ENCODE measurements at regions not wholly inside any gene's neighbourhood (a gene's known extent, or its start where the extent isn't known, plus 50 kb on each side); places are given as distances from the start of the nearest gene placed in this dataset.

- DNase-seq (ENCODE audit: low read depth): no peak
These were observed 178.7 kb upstream of the FAM98A start for GRCh38 chr2:33777786-33778185.

GRCh38 chr2:33775306-33775705 is 176.2 kb upstream of the FAM98A start:
- DNase-seq (ENCODE audit: low read depth): no peak

DNA sequence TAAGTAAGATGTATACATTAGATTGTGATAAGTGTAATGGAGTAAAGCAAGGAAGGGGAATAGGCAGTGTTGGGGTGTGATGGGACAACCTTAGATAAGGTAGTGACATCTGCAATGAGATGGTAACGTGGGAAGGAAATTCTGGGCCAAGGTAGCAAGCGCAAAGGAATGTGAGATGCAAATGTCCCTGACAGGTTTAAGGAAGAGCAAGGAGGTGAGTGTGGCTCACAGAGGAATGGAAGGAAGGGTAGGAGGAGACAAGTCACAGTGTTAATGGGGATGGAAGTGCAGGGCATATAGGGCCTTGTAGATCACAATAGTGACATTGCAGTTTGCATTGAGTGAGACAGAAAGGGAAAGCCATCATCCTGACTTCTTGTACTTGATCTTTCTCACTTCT is 170.9 kb upstream of the FAM98A start:
- no peak for DNase-seq (ENCODE audit: low read depth)

GRCh38 chr2:33766175-33766574 is 167.1 kb upstream of the FAM98A start:
- DNase-seq (ENCODE audit: low read depth): no peak

DNA sequence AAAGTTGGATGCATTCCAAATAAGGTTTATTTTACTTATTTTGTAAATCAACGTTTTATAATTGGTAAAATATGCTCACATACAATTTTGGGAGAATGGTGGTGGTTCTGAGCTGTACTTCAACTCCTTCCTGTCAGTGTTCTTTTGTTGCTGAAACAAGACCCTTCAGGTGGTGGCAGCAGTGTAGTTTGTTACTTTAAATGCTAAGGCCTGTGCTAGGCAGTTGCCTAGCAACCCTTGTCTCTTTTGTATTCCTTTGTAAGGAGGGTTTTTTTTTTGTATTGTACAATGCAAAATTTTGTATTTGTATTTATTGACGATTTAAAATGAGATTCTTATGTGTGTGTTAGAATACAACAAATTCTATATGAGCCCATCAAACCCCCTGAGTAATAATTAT is 166.0 kb upstream of the FAM98A start:
- DNase-seq (ENCODE audit: low read depth): no peak

- no peak for DNase-seq (ENCODE audit: low read depth)
These were observed 165.5 kb upstream of the FAM98A start for GRCh38 chr2:33764551-33764950.

DNA sequence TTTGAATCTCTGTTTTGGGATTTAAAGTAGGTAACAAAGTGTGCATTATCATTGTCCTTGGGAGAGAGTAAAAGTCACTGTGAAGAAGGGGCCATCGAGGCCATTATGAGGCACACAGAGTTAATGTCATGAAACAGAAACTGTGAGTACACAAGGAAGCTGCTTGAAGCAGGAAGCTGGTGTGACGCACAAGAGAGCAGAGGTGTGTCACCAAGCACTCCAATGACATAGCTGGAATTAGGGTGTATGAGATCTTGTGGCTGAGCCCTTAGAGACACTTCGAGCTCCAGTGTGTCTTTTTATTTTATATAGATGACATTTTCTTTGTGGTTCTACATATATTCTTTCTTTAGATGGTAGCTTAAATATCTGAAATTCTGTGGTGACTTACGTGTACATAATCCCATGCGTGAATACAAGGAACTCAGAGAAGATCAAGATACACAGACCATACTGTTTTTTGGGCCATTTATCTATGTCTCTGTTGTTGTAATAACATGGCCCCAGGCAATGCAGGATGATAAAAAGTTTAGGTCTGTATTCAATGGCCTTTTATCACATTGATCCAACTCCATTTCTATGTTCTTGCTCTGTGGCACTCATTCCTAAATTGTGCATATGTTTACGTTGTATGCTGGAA is 164.7 kb upstream of the FAM98A start:
- no peak for DNase-seq (ENCODE audit: low read depth)

GRCh38 chr2:33762636-33763035 is 163.5 kb upstream of the FAM98A start:
- DNase-seq (ENCODE audit: low read depth): no peak

DNA sequence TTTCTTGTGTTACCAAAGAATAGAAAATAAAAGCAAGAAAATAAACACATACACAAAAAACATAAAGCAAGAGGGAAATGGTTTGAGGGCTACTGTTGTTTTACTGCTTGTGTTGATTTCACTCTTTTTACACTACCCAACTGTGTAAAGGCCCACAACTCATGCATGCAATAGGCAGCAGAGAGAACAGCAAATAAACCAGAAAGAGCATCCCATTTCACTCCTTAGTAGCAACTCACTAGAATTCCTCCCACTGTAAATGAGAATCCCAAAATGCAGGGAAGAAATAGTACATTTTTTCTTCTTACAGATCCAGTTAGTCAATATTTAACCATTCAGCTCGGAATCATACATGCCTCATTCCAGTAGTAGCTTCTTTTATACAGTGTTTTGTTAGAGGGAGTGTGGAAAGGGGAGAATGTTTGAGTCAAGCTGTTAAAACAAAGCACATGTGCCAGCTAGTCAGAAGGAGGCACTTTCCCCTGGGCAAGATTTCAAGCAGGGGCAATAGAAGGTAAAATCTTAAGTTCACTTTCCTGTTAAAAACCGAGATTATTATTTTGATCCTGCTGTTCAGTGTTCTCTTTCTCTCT is 147.2 kb upstream of the FAM98A start:
- DNase-seq (ENCODE audit: low read depth): no peak

DNA sequence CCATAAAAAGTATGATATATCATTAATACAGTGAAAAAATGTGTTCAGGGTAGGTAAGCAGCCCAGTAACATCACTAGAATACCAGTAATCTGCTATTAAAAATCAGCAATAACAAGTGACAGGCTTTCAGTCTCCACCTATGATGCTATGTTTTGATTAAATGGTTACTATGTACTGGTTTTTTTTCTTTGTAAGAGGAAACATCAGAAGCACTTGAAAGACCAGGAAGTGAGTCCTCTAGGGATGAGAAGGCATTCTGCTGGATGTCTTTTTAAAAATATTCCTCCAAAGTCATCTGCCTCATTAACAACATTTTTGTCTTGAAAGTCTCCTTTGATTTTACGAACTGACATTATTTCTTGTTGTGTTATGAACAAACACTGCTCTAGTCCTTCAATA is 136.0 kb upstream of the FAM98A start:
- no peak for DNase-seq (ENCODE audit: low read depth)

DNA sequence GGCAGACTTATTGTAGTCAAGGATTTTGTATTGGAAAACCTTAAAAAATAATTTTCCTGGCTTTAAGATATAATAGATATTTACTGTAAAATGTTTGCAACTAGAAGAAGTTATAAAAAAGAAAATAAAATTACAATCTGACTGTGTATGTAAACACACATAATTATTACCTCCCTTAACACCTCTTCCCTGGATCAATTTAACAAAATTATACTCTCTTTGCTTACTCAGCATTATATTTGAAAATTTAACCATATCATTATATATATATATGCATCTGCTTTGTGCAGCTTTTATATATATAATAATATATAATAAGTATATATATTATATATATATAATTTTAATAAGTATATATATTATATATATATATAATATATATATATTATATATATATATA is 131.7 kb upstream of the FAM98A start:
- no peak for DNase-seq (ENCODE audit: low read depth)

DNA sequence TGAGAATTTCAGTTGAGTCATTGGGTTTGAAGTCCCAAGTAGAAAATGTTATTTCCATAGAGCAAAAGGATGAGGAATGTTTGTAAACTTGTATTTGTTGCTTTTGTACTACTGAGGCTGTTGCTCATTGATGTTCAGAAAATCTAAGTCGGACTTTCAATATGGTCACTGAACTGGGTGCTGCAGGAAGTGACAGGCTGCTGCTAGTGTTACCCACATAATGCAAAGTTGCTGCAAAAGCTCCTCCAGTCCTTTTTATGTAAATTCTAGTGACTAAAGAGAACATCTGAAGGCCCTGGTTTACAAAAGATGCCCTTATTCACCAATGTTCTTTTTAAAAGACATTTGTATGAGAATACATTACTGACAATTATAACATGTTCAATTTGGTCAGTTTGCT is 131.1 kb upstream of the FAM98A start:
- DNase-seq (ENCODE audit: low read depth): no peak

DNA sequence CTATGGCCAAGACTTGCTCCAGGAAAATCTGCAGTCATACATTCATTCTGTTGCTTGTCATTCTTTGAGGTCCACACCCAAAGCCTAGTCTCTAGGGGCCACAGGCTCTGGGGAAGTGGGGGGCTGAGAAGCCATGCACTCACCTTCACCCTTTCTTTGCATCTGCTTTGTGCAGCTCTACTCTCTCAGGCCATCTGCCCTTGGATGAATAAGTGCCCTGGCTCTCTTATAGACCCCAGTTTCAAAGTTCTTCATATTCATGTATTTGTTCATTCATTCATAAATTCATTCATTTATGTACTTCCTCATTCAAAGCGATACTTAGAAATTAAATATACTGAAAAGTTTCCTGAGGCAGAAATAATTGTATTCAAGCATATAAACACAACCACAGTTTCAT is 130.3 kb upstream of the FAM98A start:
- DNase-seq (ENCODE audit: low read depth): no peak

DNA sequence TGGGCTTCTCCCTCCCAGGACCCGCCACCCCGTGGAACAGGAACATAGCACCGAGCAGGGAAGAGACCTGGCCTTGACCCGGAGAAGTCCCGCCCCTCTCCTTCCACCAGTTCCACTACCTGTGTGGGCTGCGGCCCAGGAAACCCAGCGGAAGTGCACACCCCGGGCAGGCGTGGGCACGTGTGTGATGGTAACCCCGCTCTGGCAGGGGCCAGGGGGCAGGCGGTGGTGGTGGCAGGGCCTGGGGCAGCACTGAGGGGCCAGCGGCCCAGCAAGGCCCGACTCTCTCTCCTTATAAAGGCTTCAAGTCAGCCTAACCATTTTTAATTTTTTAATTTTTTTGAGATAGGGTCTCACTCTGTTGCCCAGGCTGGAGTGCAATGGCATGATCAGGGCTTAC is 129.0 kb upstream of the FAM98A start:
- no peak for DNase-seq (ENCODE audit: low read depth)

- no peak for DNase-seq (ENCODE audit: low read depth)
These were observed 128.4 kb upstream of the FAM98A start for GRCh38 chr2:33727361-33728032.

DNA sequence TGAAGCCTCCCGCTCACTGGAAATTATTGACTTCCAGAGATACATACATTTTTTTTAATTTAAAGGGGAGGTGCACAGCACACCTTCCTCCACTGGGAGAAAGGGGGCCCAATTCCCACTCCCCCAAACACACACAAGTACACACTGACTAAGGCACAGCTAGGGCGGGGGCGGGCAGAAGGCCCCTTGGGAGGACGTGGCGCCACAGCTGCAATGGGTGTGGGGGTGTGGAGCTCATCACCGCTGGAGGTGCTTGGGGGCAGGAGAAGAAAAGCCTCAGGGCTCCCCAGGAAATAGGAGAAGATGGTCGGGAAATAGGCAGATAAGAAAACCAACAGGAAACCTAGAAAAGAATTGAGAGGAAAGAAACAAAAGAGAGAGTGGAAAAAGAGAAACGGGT is 127.3 kb upstream of the FAM98A start:
- DNase-seq (ENCODE audit: low read depth): no peak

- no peak for DNase-seq (ENCODE audit: low read depth)
These were observed 124.2 kb upstream of the FAM98A start for GRCh38 chr2:33723329-33723728.

DNA sequence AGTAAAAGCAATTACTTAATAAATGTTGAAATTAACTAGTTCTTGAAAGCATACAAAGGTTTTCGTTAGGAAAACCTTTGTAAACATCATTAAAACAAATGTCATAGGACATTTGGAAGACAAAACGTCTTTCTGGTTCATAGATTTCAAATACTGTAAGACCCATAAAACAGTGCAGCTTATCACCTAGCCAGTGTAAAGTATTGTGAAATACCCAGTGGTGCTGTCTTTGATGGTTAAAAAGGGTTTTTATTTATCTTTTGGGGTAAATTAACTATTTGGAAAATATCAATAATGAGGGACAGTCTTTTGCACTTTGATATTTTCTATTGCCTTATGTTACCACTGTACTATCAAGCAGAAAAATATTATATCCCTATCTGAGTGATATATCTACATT is 120.0 kb upstream of the FAM98A start:
- DNase-seq (ENCODE audit: low read depth): no peak

GRCh38 chr2:33712674-33713073 is 113.6 kb upstream of the FAM98A start:
- no peak for DNase-seq (ENCODE audit: low read depth)

DNA sequence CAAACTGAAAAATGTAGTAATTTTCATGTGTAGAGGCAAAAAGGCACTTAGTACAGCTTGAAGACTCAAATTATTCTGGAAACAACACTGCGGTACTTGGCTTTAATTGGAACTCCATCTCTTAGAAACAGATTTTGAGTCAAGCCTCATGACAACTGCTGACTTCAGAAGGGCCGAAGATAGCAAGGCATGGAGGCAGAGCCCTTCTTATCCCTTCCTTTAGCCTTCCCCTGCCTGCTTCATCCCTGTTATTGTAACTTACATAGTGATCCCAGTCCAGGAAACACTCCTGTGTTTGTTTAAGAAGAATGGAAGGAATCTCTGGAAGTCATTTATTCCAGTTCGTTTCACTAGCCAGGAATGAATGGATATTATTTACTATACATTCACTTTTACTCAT is 110.9 kb upstream of the FAM98A start:
- no peak for DNase-seq (ENCODE audit: low read depth)

- no peak for DNase-seq (ENCODE audit: low read depth)
These were observed 108.2 kb upstream of the FAM98A start for GRCh38 chr2:33707312-33707711.

DNA sequence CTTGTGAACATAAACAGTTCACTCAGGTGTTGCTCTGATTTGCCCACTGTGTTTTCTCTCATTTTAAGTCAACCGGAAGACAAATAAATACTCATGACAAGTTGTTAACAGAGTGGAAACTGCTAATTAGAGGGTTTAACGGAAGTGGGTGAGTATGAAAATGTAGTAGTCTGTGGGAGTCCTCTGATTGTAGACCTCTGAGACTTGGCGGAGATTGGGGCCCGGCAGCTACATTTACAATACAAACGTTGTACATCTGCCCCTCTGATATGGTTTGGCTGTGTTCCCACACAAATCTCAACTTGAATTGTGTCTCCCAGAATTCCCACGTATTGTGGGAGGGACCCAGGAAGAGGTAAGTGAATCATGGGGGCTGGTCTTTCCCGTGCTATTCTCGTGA is 107.3 kb upstream of the FAM98A start:
- DNase-seq (ENCODE audit: low read depth): no peak

DNA sequence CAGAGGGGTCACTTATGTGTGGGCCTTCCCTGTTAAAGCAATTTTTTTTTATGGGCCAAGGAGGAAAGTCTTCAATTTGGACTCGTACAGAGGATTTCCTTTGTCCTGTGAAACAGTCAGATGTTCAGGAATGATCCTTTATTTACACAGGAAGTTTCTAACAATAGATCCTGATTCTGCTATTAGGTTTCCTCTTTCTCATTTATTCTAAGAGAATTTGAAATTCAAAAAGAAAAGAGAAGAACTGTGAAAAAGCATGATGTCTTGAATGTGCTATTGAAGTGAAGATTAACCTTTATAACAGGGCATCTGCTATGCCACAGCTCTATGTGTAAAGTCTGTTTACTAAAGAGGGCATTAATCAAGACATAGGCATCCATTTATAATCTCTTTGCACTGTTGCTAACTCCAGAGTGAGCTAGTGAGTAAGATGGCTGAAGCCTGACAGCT is 105.3 kb upstream of the FAM98A start:
- DNase-seq (ENCODE audit: low read depth): no peak

GRCh38 chr2:33696234-33696633 is 97.1 kb upstream of the FAM98A start:
- no peak for DNase-seq (ENCODE audit: low read depth)

Data from activated T-helper 9 cell treated with anti-CD3 and anti-CD28 coated beads, Interleukin-2, amount 50 U/mL, for 16 hours (primary cell).